HUES48 (cell line): ENCODE measurements at regions not wholly inside any gene's neighbourhood (a gene's known extent, or its start where the extent isn't known, plus 50 kb on each side); places are given as distances from the start of the nearest gene placed in this dataset.
"Not testable (repeated sequence)": the region's sequence is repeated elsewhere in the genome, so short reads cannot be mapped to it uniquely, and the experiment has no call there.

Source experiments
- H3K27ac ChIP-seq: one replicate; pipeline ENCODE4 v1.7.0; 2013; ENCODE audit warnings: low read depth, low read length, inconsistent platforms
- H3K27me3 ChIP-seq: 2 replicates; pipeline ENCODE4 v1.6.1; 2013; ENCODE audit warnings: mild to moderate bottlenecking, low read length; ENCODE audit not compliant: control insufficient read depth, insufficient read depth
- H3K36me3 ChIP-seq: 2 replicates; pipeline ENCODE4 v1.6.1; 2013; ENCODE audit warnings: low read length; ENCODE audit not compliant: control insufficient read depth, insufficient read depth
- H3K4me1 ChIP-seq: 2 replicates; pipeline ENCODE4 v1.6.1; 2013; ENCODE audit warnings: mild to moderate bottlenecking, low read length; ENCODE audit not compliant: control insufficient read depth, insufficient read depth
- H3K4me3 ChIP-seq: 2 replicates; pipeline ENCODE4 v1.5.1; 2013; ENCODE audit warnings: mild to moderate bottlenecking, low read depth, low read length
- H3K9ac ChIP-seq: 2 replicates; pipeline ENCODE4 v1.6.1; 2013; ENCODE audit warnings: mild to moderate bottlenecking, low read depth, low read length, moderate library complexity
- H3K9me3 ChIP-seq: 2 replicates; pipeline ENCODE4 v1.6.1; 2013; ENCODE audit warnings: low read length; ENCODE audit not compliant: control insufficient read depth, insufficient read depth

- not testable (repeated sequence) for H3K27ac ChIP-seq, H3K36me3 ChIP-seq, H3K9ac ChIP-seq, H3K9me3 ChIP-seq, H3K4me1 ChIP-seq, H3K4me3 ChIP-seq
- H3K27me3 ChIP-seq = peaks cover 18% of the 10 kb centered on the region
Measured at GRCh38 chr9:63335286-63335685, 1949.7 kb downstream of the FOXD4L5 start.

- peaks cover 25% of the 10 kb centered on the region for H3K27me3 ChIP-seq
- not testable (repeated sequence) for H3K4me1 ChIP-seq, H3K36me3 ChIP-seq, H3K27ac ChIP-seq, H3K9me3 ChIP-seq, H3K9ac ChIP-seq, H3K4me3 ChIP-seq
Measured at GRCh38 chr9:63334187-63334586, 1950.8 kb downstream of the FOXD4L5 start.

- not testable (repeated sequence) for H3K27ac ChIP-seq, H3K9ac ChIP-seq, H3K4me3 ChIP-seq, H3K36me3 ChIP-seq, H3K4me1 ChIP-seq, H3K9me3 ChIP-seq
- H3K27me3 ChIP-seq = peaks cover 22% of the 10 kb centered on the region
Measured at GRCh38 chr9:63333083-63333482, 1951.9 kb downstream of the FOXD4L5 start.

DNA sequence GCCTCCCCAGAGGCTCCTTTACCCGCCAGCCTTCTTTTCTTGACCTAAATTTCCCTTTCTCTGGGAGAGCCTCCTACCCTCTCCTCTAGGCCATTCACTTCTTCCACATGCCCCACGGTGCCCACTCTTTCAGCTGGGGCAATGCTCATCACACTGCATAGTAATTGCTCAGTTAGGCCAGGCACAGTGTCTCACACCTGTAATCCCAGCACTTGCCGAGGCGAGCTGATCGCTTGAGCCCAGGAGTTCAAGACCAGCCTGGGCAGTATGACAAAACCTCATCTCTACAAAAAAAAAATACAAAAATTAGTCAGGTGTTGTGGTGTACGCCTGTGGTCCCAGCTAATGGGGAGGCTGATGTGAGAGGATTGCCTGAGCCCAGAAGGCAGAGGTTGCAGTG, 1956.7 kb downstream of the FOXD4L5 start:
- H3K4me1 ChIP-seq, H3K4me3 ChIP-seq, H3K27ac ChIP-seq, H3K36me3 ChIP-seq, H3K9me3 ChIP-seq, H3K9ac ChIP-seq: not testable (repeated sequence)
- peaks cover 36% of the 10 kb centered on the region for H3K27me3 ChIP-seq

DNA sequence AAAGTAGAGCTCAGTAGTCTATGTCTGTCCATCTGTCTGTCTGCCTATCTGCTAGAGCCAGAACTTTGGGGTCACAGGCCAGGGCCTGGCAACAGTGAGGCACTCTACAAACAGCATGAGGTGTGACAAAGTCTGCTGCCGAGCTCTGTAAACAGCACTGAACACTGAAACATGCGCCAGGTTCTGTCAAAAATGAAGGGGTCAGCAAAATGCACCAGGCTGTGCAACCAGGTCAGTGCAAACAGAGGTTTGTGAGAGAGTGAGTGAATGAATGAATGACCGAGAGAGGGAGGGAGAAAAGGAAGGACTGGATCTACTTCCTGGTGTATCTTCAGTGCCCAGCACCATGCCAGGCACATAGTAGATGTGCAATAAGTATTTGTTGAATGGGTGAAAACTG, 1957.8 kb downstream of the FOXD4L5 start:
- not testable (repeated sequence) for H3K4me1 ChIP-seq, H3K9ac ChIP-seq, H3K36me3 ChIP-seq, H3K4me3 ChIP-seq, H3K27ac ChIP-seq, H3K9me3 ChIP-seq
- peaks cover 33% of the 10 kb centered on the region for H3K27me3 ChIP-seq

- H3K4me3 ChIP-seq, H3K9me3 ChIP-seq, H3K4me1 ChIP-seq, H3K36me3 ChIP-seq, H3K9ac ChIP-seq, H3K27ac ChIP-seq: not testable (repeated sequence)
- H3K27me3 ChIP-seq = peaks cover 33% of the 10 kb centered on the region
Measured at GRCh38 chr9:63326665-63327064, 1958.3 kb downstream of the FOXD4L5 start.

DNA sequence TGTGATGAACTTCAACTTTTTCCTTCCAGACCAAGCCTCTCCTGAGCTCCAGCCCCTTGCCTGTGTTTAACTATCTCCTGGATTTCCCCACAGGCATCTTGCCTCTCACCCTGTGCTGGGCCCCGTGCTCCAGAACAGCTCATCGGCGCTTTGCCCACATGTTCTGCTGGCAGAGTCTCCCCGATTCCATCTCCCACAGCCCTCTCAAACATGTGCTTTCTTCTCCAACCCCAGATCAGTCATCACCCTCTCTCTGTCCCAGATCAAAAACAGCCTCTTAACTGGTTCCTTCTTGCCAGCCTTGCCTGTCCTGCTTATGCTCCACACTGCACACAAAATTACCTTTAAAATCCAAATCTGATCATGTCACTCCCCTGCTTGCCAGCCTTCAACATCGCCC, 1959.3 kb downstream of the FOXD4L5 start:
- not testable (repeated sequence) for H3K9ac ChIP-seq, H3K36me3 ChIP-seq, H3K4me3 ChIP-seq, H3K27ac ChIP-seq, H3K9me3 ChIP-seq, H3K4me1 ChIP-seq
- H3K27me3 ChIP-seq = peaks cover 33% of the 10 kb centered on the region

DNA sequence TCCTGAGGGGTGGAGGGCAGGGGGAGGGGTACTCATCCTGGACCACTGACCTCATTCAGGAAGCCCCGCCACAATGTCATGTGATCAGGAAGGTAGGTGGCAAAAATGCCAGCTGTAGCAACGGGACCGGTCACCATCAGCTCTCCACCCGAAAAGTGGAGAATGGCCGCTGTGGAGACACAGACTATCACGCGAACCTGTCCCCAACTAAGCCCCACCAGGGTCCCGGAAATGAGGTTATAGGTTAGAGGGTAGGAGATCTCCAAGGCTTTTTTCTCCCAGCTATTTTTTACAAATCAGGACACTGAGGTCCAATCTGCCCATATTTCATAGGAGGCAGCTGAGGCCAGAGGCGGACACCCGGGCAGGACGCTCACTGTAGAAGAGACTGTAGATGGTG, 1966.9 kb downstream of the FOXD4L5 start:
- H3K9me3 ChIP-seq, H3K27ac ChIP-seq, H3K4me3 ChIP-seq, H3K9ac ChIP-seq, H3K4me1 ChIP-seq, H3K36me3 ChIP-seq: not testable (repeated sequence)
- H3K27me3 ChIP-seq = peaks cover 21% of the 10 kb centered on the region

GRCh38 chr9:63315387-63315786, 1969.6 kb downstream of the FOXD4L5 start:
- peaks cover 28% of the 10 kb centered on the region for H3K27me3 ChIP-seq
- not testable (repeated sequence) for H3K27ac ChIP-seq, H3K4me3 ChIP-seq, H3K36me3 ChIP-seq, H3K9ac ChIP-seq, H3K9me3 ChIP-seq, H3K4me1 ChIP-seq

DNA sequence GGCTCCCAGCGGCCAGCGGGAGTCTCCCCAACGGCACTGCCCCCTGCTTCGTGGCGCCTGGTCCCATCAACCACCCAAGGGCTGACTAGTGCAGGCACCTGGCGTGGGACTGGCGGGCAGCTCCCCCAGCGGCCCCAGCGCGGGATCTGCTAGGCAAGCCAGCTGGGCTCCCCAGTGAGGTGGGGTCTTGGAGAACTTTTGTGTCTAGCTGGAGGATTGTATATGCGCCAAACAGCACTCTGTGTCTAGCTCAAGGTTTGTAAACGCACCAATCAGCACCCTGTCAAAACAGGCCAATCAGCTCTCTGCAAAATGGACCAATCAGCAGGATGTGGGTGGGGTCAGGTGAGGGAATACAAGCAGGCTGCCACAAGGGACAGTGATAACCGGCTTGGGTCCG, 1988.2 kb downstream of the FOXD4L5 start:
- not testable (repeated sequence) for H3K4me1 ChIP-seq, H3K9ac ChIP-seq, H3K36me3 ChIP-seq, H3K27ac ChIP-seq, H3K9me3 ChIP-seq, H3K4me3 ChIP-seq
- peaks cover 10% of the 10 kb centered on the region for H3K27me3 ChIP-seq

DNA sequence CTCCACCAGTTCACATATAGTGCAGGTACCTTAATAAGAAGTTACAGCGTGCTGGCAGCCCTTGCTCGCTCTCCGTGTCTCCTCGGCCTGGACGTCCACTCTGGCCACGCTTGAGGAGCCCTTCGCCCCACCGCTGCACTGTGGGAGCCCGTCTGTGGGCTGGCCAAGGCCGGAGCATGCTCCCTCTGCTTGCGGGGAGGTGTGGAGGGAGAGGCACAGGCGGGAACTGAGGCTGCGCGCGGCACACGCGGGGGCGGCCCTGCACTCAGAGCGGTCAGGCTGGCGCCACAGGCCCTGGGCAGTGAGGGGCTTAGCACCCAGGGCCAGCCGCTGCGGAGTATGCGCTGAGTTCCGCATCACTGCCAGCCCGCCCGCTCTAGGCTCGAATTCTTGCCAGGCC, 1988.6 kb downstream of the FOXD4L5 start:
- not testable (repeated sequence) for H3K9me3 ChIP-seq, H3K9ac ChIP-seq, H3K4me1 ChIP-seq, H3K4me3 ChIP-seq, H3K27ac ChIP-seq, H3K36me3 ChIP-seq
- peaks cover 10% of the 10 kb centered on the region for H3K27me3 ChIP-seq

DNA sequence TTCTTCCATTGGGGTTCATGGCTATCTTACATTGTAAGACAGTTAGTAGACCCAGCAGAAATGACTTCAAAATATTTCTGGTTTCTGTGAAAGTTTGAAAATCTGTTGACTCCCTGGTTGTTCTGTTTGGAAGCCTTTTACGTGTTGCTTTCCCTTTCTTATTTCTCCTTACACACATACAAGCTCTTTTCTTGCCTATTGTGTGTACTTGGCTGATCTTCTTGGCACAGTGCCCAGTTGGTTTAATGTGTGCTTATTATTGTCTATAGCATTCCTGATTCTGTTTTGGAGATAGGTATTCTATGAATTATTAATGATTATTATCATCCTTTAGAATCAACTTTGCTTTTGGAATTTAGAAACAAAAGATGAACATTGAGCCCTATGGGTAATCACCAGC, 1995.0 kb downstream of the FOXD4L5 start:
- not testable (repeated sequence) for H3K9me3 ChIP-seq, H3K4me1 ChIP-seq, H3K9ac ChIP-seq, H3K4me3 ChIP-seq, H3K27me3 ChIP-seq, H3K36me3 ChIP-seq, H3K27ac ChIP-seq
